Calu3 (cell line): ENCODE measurements at regions not wholly inside any gene's neighbourhood (a gene's known extent, or its start where the extent isn't known, plus 50 kb on each side); places are given as distances from the start of the nearest gene placed in this dataset.

Experiments
- BruUV-seq: library from RNA; stranded (reverse); fragments of 400-500 nt; replicated peaks from 2 replicates; lab custom pipeline; 2021; lab: Mats Ljungman, UMichigan
- CTCF ChIA-PET: fragments of 300-600 bp; sonication (Branson Sonifier 250); formaldehyde crosslinking; loops from one replicate; lab custom pipeline; 2022; ENCODE audit warnings: antibody characterized with exemption; lab: Charles Lee
- DNase-seq: peaks from one replicate; pipeline ENCODE4 v3.0.0; 2022
- H3K27ac Mint-ChIP-seq: one replicate; pipeline ENCODE4 v1.8.0; 2022; ENCODE audit warnings: mixed read lengths; ENCODE audit not compliant: unreplicated experiment
- H3K27me3 Mint-ChIP-seq: one replicate; pipeline ENCODE4 v1.8.0; 2022; ENCODE audit warnings: mixed read lengths; ENCODE audit not compliant: unreplicated experiment
- H3K36me3 Mint-ChIP-seq: one replicate; pipeline ENCODE4 v1.8.0; 2022; ENCODE audit warnings: mild to moderate bottlenecking, moderate library complexity, mixed read lengths; ENCODE audit not compliant: insufficient read depth, unreplicated experiment
- H3K4me1 Mint-ChIP-seq: one replicate; pipeline ENCODE4 v1.8.0; 2022; ENCODE audit warnings: mild to moderate bottlenecking, low read depth, mixed read lengths; ENCODE audit not compliant: unreplicated experiment
- H3K4me3 Mint-ChIP-seq: one replicate; pipeline ENCODE4 v1.8.0; 2022; ENCODE audit warnings: mild to moderate bottlenecking, low read depth, moderate library complexity, mixed read lengths; ENCODE audit not compliant: unreplicated experiment
- H3K9me3 Mint-ChIP-seq: one replicate; pipeline ENCODE4 v1.8.0; 2022; ENCODE audit warnings: low read depth, mixed read lengths; ENCODE audit not compliant: unreplicated experiment
- CTCF ChIP-seq: fragments of 200-600 bp; IDR thresholded peaks from one replicate; pipeline ENCODE4 v1.8.0; 2022; ENCODE audit warnings: antibody characterized with exemption; ENCODE audit not compliant: unreplicated experiment
- intact Hi-C: fragments of 100-400 bp; cut with micrococcal nuclease; formaldehyde crosslinking; loops from one replicate; pipeline ENCODE4 v1.10.0; 2022; ENCODE audit not compliant: unreplicated experiment

- DNase-seq, result no peak
- H3K4me3 Mint-ChIP-seq, result no peak overlapping the region
- no peak for TF ChIP-seq CTCF
- H3K9me3 Mint-ChIP-seq, result peaks cover 3% of the 10 kb centered on the region
- CTCF ChIA-PET, result no interaction called here
- no peaks in the 10 kb centered on the region for H3K36me3 Mint-ChIP-seq
- no TSS peak for BruUV-seq
- peaks cover 8% of the 10 kb centered on the region for H3K4me1 Mint-ChIP-seq
- H3K27ac Mint-ChIP-seq, result no peak overlapping the region
- intact Hi-C loops, result no loop called here
- H3K27me3 Mint-ChIP-seq, result no peaks in the 10 kb centered on the region
Observed at GRCh38 chr9:82327641-82328040, 339.1 kb downstream of the SPATA31D1 start.

- no TSS peak for BruUV-seq
- no peak overlapping the region for H3K4me3 Mint-ChIP-seq
- no peak overlapping the region for H3K27ac Mint-ChIP-seq
- no peaks in the 10 kb centered on the region for H3K9me3 Mint-ChIP-seq
- CTCF ChIA-PET, result no interaction called here
- peaks cover 17% of the 10 kb centered on the region for H3K4me1 Mint-ChIP-seq
- no peaks in the 10 kb centered on the region for H3K36me3 Mint-ChIP-seq
- intact Hi-C loops, result no loop called here
- no peak for TF ChIP-seq CTCF
- H3K27me3 Mint-ChIP-seq, result no peaks in the 10 kb centered on the region
- DNase-seq, result no peak
Observed at GRCh38 chr9:82331079-82331478, 342.5 kb downstream of the SPATA31D1 start.

- Mint-ChIP-seq H3K27ac (peak overlapping the region; percentile 70), H3K4me1 (peaks cover 17% of the 10 kb centered on the region), H3K36me3 (no peaks in the 10 kb centered on the region), H3K27me3 (no peaks in the 10 kb centered on the region), H3K4me3 (peak overlapping the region; percentile 44), H3K9me3 (no peaks in the 10 kb centered on the region)
- intact Hi-C loops, result no loop called here
- no TSS peak for BruUV-seq
- CTCF ChIA-PET, result no interaction called here
- no peak for TF ChIP-seq CTCF
- no peak for DNase-seq
Observed at GRCh38 chr9:82332018-82332773, 343.6 kb downstream of the SPATA31D1 start.

GRCh38 chr9:82332774-82333152, 344.2 kb downstream of the SPATA31D1 start:
- H3K4me3 Mint-ChIP-seq, result no peak overlapping the region
- no peaks in the 10 kb centered on the region for H3K36me3 Mint-ChIP-seq
- no peak for DNase-seq
- BruUV-seq, result no TSS peak
- H3K4me1 Mint-ChIP-seq, result peaks cover 17% of the 10 kb centered on the region
- CTCF ChIA-PET, result no interaction called here
- H3K9me3 Mint-ChIP-seq, result no peaks in the 10 kb centered on the region
- no peak for TF ChIP-seq CTCF
- intact Hi-C loops, result no loop called here
- H3K27me3 Mint-ChIP-seq, result no peaks in the 10 kb centered on the region
- H3K27ac Mint-ChIP-seq, result no peak overlapping the region
